Mammary epithelial cell (primary cell): ENCODE measurements at regions not wholly inside any gene's neighbourhood (a gene's known extent, or its start where the extent isn't known, plus 50 kb on each side); places are given as distances from the start of the nearest gene placed in this dataset.

Experiments
- CTCF ChIP-seq, 2 donors: IDR thresholded peaks in 1 of 2; conservative IDR thresholded peaks in 1 of 2; 2 replicates each; pipeline ENCODE4 v1.5.1; 2011 to 2012; ENCODE audit warnings: inconsistent platforms in 2 of 2, low read length in 2 of 2, mild to moderate bottlenecking in 2 of 2, control low read depth in 1 of 2, low read depth in 1 of 2; ENCODE audit not compliant: insufficient read depth in 1 of 2; ENCODE audit errors: extremely low read depth in 1 of 2
- EZH2 ChIP-seq: IDR thresholded peaks from 2 replicates; pipeline ENCODE4 v1.6.1; 2012; ENCODE audit warnings: low read length, inconsistent platforms, borderline replicate concordance

- TF ChIP-seq CTCF (conservative IDR thresholded peaks at IDR 0.05 in 1 of 2, IDR thresholded peaks at IDR 0.05 in 1 of 2; ENCODE audit: extremely low read depth in 1 of 2, insufficient read depth in 1 of 2, low read depth in 1 of 2, low read length in 2 of 2) = no peak
- no peak for TF ChIP-seq EZH2
These were observed 143.3 kb downstream of the KLRB1 start for GRCh38 chr12:9464408-9464807.
